Activated T-helper 17 cell treated with anti-CD3 and anti-CD28 coated beads, Interleukin-2, amount 50 U/mL, for 72 hours (primary cell): ENCODE measurements at regions not wholly inside any gene's neighbourhood (a gene's known extent, or its start where the extent isn't known, plus 50 kb on each side); places are given as distances from the start of the nearest gene placed in this dataset.

ENCODE experiments used
- ATAC-seq: fragments of 150-1000 bp; cut with Tn5 transposase; replicated peaks from 2 replicates; pipeline ENCODE4 v1.10.0; 2021; ENCODE audit warnings: mild to moderate bottlenecking, moderate library complexity
- H3K27ac Mint-ChIP-seq: one replicate; pipeline ENCODE4 v1.8.0; 2022; ENCODE audit warnings: mixed read lengths
- H3K27me3 Mint-ChIP-seq: one replicate; pipeline ENCODE4 v1.8.0; 2022; ENCODE audit warnings: mixed read lengths
- H3K36me3 Mint-ChIP-seq: one replicate; pipeline ENCODE4 v1.8.0; 2022; ENCODE audit warnings: low read depth, mild to moderate bottlenecking, mixed read lengths
- H3K4me1 Mint-ChIP-seq: one replicate; pipeline ENCODE4 v1.8.0; 2022; ENCODE audit warnings: mixed read lengths
- H3K4me3 Mint-ChIP-seq: one replicate; pipeline ENCODE4 v1.8.0; 2022; ENCODE audit warnings: mild to moderate bottlenecking, mixed read lengths
- H3K9me3 Mint-ChIP-seq: one replicate; pipeline ENCODE4 v1.8.0; 2022; ENCODE audit warnings: mixed read lengths

DNA sequence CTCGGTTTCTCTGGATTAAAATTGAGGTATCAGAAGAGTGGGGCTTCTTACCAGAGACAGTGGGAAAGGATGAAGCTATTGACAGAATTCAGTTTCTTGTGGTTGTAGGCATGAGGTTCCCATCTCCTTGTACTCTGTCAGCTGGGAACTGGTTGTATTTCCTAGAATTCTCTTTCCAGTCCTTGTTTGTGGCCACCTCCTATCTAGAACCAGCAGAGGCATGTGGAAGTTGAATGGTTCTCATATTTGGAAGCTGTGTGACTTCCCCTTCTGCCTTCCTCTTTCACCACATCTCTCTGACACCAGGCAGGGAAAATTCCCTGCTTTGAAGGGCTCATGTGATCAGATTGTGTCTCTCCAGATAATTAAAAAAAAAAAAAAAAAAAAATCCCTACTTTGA, 457.7 kb upstream of the ADAMTS5 start:
- H3K4me3 Mint-ChIP-seq, result no peak overlapping the region
- H3K27ac Mint-ChIP-seq, result no peak overlapping the region
- H3K27me3 Mint-ChIP-seq, result no peaks in the 10 kb centered on the region
- ATAC-seq, result no peak
- H3K4me1 Mint-ChIP-seq, result no peaks in the 10 kb centered on the region
- H3K36me3 Mint-ChIP-seq, result no peaks in the 10 kb centered on the region
- no peaks in the 10 kb centered on the region for H3K9me3 Mint-ChIP-seq

DNA sequence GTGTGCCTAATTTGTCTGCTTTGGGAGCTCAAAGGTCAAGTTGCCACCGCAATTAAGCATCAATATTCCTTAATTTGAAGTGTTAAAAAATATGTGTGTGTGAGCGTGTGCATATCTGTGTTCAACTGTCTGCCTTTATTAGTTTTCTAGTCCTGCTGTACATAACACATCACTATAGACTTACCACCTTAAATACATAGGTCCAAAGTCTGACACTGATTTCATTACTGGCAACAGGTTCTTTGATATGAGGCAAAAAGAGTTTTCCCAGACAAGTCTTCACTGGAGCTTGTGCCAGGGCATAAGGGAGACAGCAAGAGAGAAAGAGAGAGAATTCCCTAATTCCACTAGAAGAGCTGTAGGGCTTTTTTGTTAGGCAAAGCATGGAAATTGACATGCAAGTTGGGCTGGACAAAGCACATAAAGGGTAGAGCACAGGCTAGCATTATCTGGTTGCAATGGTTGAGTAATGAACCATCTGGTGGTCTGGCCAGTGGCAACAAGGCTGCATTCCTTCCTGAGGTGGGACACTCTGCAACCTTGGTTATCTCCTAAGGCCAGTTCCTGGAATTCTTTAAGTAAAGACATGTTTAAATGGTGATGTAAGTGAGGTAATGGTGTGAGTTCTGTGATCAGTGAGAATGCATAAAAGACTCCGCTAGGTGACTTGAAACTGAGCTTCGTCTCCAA, 457.2 kb upstream of the ADAMTS5 start:
- no peak for ATAC-seq

DNA sequence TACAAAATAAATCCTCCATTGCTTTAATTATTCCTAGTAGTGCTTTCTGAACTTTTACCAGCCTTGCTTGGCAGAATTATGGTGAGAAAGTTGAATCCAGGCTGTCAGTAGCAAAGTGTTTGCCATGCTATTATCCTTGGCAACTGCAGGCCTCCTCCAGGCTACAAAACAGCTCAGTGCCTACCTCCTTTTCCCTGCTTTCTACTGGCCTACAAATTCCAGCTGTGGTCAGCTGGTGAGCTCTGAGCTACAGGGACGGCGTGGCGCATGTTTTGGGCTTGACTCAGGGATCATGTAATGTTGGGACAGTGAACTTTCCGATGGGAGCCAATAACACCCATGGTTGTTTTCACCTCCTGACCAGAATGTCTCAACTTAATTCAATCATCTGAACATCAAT, 456.1 kb upstream of the ADAMTS5 start:
- H3K4me1 Mint-ChIP-seq, result no peaks in the 10 kb centered on the region
- no peak for ATAC-seq
- no peaks in the 10 kb centered on the region for H3K9me3 Mint-ChIP-seq
- H3K27ac Mint-ChIP-seq, result no peak overlapping the region
- no peak overlapping the region for H3K4me3 Mint-ChIP-seq
- H3K36me3 Mint-ChIP-seq, result no peaks in the 10 kb centered on the region
- no peaks in the 10 kb centered on the region for H3K27me3 Mint-ChIP-seq

More for the DNA sequence above, 457.2 kb upstream of the ADAMTS5 start:
- no peak overlapping the region for H3K27ac Mint-ChIP-seq
- H3K4me3 Mint-ChIP-seq, result no peak overlapping the region
- H3K36me3 Mint-ChIP-seq, result no peaks in the 10 kb centered on the region
- no peaks in the 10 kb centered on the region for H3K9me3 Mint-ChIP-seq
- H3K4me1 Mint-ChIP-seq, result no peaks in the 10 kb centered on the region
- H3K27me3 Mint-ChIP-seq, result no peaks in the 10 kb centered on the region

GRCh38 chr21:27422435-27422834, 455.5 kb upstream of the ADAMTS5 start:
- no peaks in the 10 kb centered on the region for H3K27me3 Mint-ChIP-seq
- no peaks in the 10 kb centered on the region for H3K9me3 Mint-ChIP-seq
- no peak overlapping the region for H3K27ac Mint-ChIP-seq
- H3K36me3 Mint-ChIP-seq, result no peaks in the 10 kb centered on the region
- ATAC-seq, result no peak
- no peaks in the 10 kb centered on the region for H3K4me1 Mint-ChIP-seq
- H3K4me3 Mint-ChIP-seq, result no peak overlapping the region

GRCh38 chr21:27421654-27422053, 454.8 kb upstream of the ADAMTS5 start:
- Mint-ChIP-seq H3K27ac (no peak overlapping the region), H3K27me3 (no peaks in the 10 kb centered on the region), H3K36me3 (no peaks in the 10 kb centered on the region), H3K4me1 (no peaks in the 10 kb centered on the region), H3K4me3 (no peak overlapping the region), H3K9me3 (peaks cover 4% of the 10 kb centered on the region)
- ATAC-seq, result no peak

GRCh38 chr21:27419153-27419552, 452.3 kb upstream of the ADAMTS5 start:
- no peak for ATAC-seq
- Mint-ChIP-seq H3K4me3 (no peak overlapping the region), H3K9me3 (peaks cover 10% of the 10 kb centered on the region)

GRCh38 chr21:27418346-27418745, 451.5 kb upstream of the ADAMTS5 start:
- H3K4me1 Mint-ChIP-seq, result no peaks in the 10 kb centered on the region
- no peak overlapping the region for H3K4me3 Mint-ChIP-seq
- H3K27ac Mint-ChIP-seq, result no peak overlapping the region
- H3K27me3 Mint-ChIP-seq, result no peaks in the 10 kb centered on the region
- ATAC-seq, result no peak
- no peaks in the 10 kb centered on the region for H3K36me3 Mint-ChIP-seq
- H3K9me3 Mint-ChIP-seq, result peaks cover 13% of the 10 kb centered on the region

More at GRCh38 chr21:27419153-27419552, 452.3 kb upstream of the ADAMTS5 start:
- H3K27ac Mint-ChIP-seq, result no peak overlapping the region
- H3K36me3 Mint-ChIP-seq, result no peaks in the 10 kb centered on the region
- H3K4me1 Mint-ChIP-seq, result no peaks in the 10 kb centered on the region
- H3K27me3 Mint-ChIP-seq, result no peaks in the 10 kb centered on the region

GRCh38 chr21:27412530-27412929, 445.6 kb upstream of the ADAMTS5 start:
- Mint-ChIP-seq H3K36me3 (no peaks in the 10 kb centered on the region), H3K9me3 (peaks cover 16% of the 10 kb centered on the region), H3K27me3 (no peaks in the 10 kb centered on the region), H3K4me3 (no peak overlapping the region), H3K27ac (no peak overlapping the region), H3K4me1 (no peaks in the 10 kb centered on the region)
- no peak for ATAC-seq

- Mint-ChIP-seq H3K36me3 (no peaks in the 10 kb centered on the region), H3K4me3 (no peak overlapping the region), H3K27me3 (no peaks in the 10 kb centered on the region), H3K4me1 (no peaks in the 10 kb centered on the region), H3K27ac (no peak overlapping the region), H3K9me3 (peaks cover 6% of the 10 kb centered on the region)
- no peak for ATAC-seq
Measured at GRCh38 chr21:27408826-27409225, 441.9 kb upstream of the ADAMTS5 start.

DNA sequence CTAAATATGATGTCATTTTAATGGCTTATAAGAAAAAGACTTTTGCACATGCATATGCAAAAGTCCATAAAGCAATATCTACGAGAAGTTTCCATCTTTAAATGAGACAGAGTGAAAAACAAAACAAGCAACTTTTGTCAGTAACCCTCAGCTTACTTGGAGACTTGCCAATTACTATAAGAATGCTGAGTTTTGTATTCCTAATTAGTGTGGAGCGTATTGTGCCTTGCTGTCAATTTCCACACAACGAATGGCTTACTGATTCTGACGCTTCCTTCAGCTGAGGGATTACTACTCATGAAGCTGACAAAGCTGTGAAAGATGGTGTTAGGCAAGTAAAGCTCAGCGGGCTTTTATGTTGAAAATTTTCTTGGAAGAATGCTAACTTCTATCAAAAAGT, 440.4 kb upstream of the ADAMTS5 start:
- Mint-ChIP-seq H3K9me3 (peaks cover 6% of the 10 kb centered on the region), H3K36me3 (no peaks in the 10 kb centered on the region), H3K27ac (no peak overlapping the region), H3K4me1 (no peaks in the 10 kb centered on the region), H3K4me3 (no peak overlapping the region), H3K27me3 (no peaks in the 10 kb centered on the region)
- ATAC-seq, result no peak

- Mint-ChIP-seq H3K9me3 (peaks cover 6% of the 10 kb centered on the region), H3K4me1 (no peaks in the 10 kb centered on the region), H3K4me3 (no peak overlapping the region), H3K27ac (no peak overlapping the region), H3K36me3 (no peaks in the 10 kb centered on the region), H3K27me3 (no peaks in the 10 kb centered on the region)
- ATAC-seq, result no peak
Measured at GRCh38 chr21:27406300-27407009, 439.6 kb upstream of the ADAMTS5 start.

DNA sequence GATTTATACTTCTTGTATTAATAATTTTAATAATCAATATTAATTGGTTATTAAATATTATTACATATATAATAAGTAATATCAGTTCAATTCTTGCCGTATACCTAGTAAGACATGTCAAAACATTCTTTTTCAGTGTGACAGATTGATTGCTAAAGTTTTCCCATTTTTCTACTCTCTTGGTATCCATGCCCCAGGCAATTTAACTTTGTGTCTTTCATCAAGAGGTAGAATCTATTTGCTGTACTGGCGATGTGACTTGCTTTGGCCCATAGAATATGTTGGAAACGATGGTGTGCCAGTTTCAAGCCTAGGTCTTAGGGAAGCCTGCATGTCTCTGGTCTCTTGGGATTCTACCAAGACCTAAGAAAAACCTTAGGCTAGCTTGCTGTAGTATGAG, 436.1 kb upstream of the ADAMTS5 start:
- Mint-ChIP-seq H3K36me3 (no peaks in the 10 kb centered on the region), H3K27ac (no peak overlapping the region), H3K4me1 (no peaks in the 10 kb centered on the region), H3K9me3 (peaks cover 3% of the 10 kb centered on the region), H3K4me3 (no peak overlapping the region), H3K27me3 (no peaks in the 10 kb centered on the region)
- ATAC-seq, result no peak

GRCh38 chr21:27400045-27400444, 433.2 kb upstream of the ADAMTS5 start:
- no peaks in the 10 kb centered on the region for H3K36me3 Mint-ChIP-seq

DNA sequence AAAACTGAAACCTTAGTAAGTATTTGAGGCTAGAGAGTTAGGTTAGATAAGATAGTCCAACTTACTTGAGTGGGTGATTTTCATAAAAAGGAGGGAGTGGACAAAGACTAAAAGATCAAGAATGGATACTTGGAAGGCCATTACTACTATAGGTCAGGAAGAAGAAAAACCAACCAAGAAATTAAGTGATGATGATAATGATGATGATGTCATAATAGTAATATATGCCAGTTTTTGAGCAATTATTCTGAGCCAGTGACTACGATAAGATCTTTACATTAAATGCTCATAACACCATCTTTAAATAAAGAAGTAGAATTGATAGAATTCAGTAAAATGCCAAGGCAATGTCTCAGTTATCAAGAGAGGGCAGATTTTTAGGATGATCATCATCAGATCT, 430.7 kb upstream of the ADAMTS5 start:
- ATAC-seq, result no peak
- Mint-ChIP-seq H3K36me3 (no peaks in the 10 kb centered on the region), H3K4me3 (no peak overlapping the region), H3K4me1 (no peaks in the 10 kb centered on the region), H3K27ac (no peak overlapping the region), H3K9me3 (peaks cover 4% of the 10 kb centered on the region), H3K27me3 (no peaks in the 10 kb centered on the region)

More at GRCh38 chr21:27400045-27400444, 433.2 kb upstream of the ADAMTS5 start:
- ATAC-seq, result no peak
- H3K4me1 Mint-ChIP-seq, result no peaks in the 10 kb centered on the region
- no peak overlapping the region for H3K27ac Mint-ChIP-seq
- peaks cover 8% of the 10 kb centered on the region for H3K9me3 Mint-ChIP-seq
- no peak overlapping the region for H3K4me3 Mint-ChIP-seq
- H3K27me3 Mint-ChIP-seq, result no peaks in the 10 kb centered on the region

DNA sequence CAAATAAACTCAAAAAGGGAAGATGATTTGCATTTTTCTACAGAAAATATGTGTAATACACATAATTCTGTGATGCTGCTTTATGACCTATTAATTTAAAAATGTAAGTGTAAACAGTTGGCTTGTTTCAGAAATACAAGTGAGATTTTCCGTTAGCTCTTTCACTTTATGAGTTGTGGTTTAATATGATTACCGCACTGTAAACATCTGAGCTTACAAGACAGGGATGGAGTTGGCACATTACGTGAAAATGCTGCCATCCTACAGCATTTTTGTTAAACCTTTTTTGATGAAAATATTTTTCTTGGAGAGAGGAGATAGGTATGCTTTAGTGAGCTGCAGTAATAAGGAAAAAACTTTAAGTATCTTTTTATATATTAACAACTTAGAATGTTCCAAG, 426.8 kb upstream of the ADAMTS5 start:
- H3K4me1 Mint-ChIP-seq, result no peaks in the 10 kb centered on the region
- no peak overlapping the region for H3K27ac Mint-ChIP-seq

More for the DNA sequence above, 426.8 kb upstream of the ADAMTS5 start:
- H3K36me3 Mint-ChIP-seq, result no peaks in the 10 kb centered on the region
- H3K27me3 Mint-ChIP-seq, result no peaks in the 10 kb centered on the region
- H3K9me3 Mint-ChIP-seq, result peaks cover 4% of the 10 kb centered on the region
- no peak for ATAC-seq
- no peak overlapping the region for H3K4me3 Mint-ChIP-seq
